Erythroblast (primary cell): ENCODE measurements at regions not wholly inside any gene's neighbourhood (a gene's known extent, or its start where the extent isn't known, plus 50 kb on each side); places are given as distances from the start of the nearest gene placed in this dataset.

Experiments
- DNase-seq, 2 experiments: peaks; one replicate each; lab custom pipeline; 2025; lab: John Stamatoyannopoulos, UW
- GATA1 ChIP-seq: IDR thresholded peaks from 2 replicates; pipeline ENCODE4 v1.6.1; 2011; ENCODE audit warnings: low read depth, mild to moderate bottlenecking, control low read depth, low read length, moderate library complexity
- POLR2A ChIP-seq: IDR thresholded peaks from 2 replicates; pipeline ENCODE4 v1.6.1; 2011; ENCODE audit warnings: mild to moderate bottlenecking, low read length

DNA sequence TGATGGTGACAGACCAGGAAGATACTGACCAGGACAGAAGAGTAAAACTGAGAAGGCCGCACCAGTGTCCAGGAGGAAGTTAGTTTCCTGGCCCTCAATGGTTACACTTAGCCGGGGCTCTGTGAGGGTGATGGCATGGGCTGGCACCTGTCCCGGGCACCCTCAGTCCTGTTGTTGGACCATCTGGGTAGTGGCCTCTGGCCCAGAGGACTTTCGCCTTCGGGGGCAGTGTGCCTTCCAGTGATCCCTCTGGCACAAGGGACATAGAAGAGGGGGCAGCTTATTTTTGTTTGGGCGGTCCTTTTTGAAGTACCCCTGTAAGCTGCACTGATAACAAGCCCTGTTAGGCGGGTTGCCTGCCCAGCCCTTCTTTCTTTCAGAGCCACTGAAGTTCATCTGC lies 1108.6 kb downstream of the TAF11L14 start:
- TF ChIP-seq POLR2A = no peak
- TF ChIP-seq GATA1 = no peak
- DNase-seq = no peak

DNA sequence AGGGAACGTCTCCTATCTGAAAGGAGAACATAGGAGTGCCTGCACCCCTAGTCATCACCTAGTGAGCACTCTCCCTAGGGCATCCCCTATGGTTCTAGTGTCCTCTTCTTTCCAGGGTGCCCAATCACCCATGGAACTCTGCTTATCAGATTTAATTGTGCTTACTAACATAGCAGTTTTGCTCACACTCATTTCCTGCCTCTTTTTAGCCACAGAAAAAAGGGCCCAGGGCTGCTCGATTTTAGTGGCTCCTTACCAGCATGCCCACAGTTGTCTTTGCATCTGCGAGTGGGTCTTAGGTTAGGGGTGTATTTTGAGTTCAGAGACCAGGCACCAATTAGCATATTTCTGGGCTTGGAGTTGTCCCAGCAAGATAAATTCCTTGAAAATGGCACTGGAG lies 1110.2 kb downstream of the TAF11L14 start:
- no peak for TF ChIP-seq GATA1
- no peak for TF ChIP-seq POLR2A
- no peak for DNase-seq

DNA sequence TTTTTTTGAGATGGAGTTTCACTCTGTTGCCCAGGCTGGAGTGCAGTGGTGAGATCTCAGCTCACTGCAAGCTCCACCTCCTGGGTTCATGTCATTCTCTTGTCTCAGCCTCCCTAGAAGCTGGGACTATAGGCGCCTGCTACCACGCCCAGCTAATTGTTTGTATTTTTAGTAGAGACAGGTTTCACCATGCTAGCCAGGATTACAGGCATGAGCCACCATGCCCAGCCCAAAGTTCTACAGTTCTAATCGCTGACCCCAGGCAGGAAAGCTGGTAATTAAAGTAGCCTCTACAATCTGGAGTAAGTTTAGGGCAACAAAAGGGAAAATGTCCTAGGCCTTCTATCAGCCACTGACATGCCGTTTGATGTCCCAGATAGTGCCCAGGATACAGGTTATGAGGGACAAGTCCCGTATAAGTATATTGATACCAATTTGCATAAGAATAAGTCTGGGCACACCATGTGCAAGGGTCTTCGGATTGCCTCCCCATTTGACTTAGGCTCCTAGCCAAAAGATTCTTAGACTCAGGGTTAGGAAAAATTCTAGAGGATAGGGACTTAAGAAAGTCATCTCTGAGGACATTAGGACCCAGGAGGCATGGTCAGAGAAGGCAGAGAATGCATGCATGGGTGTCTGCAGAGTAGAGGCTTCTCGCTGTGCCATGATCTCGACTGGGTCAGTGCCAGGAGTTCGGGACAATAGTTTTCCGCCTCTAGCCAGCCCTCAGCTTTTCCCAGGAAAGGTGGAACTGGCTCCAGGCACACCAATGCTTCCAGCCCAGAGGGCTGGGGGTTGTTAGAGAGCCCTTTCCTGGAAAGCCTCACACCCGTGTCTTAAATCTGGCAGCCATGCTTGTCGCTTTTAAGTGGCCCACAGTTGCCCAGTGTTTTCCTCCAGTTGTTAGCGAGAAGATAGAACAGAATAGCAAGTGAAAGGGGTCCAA lies 1111.1 kb downstream of the TAF11L14 start:
- peak; percentile 38 for TF ChIP-seq POLR2A
- no peak for TF ChIP-seq GATA1
- peak in 1 of 2 experiments; percentile 15 for DNase-seq

DNA sequence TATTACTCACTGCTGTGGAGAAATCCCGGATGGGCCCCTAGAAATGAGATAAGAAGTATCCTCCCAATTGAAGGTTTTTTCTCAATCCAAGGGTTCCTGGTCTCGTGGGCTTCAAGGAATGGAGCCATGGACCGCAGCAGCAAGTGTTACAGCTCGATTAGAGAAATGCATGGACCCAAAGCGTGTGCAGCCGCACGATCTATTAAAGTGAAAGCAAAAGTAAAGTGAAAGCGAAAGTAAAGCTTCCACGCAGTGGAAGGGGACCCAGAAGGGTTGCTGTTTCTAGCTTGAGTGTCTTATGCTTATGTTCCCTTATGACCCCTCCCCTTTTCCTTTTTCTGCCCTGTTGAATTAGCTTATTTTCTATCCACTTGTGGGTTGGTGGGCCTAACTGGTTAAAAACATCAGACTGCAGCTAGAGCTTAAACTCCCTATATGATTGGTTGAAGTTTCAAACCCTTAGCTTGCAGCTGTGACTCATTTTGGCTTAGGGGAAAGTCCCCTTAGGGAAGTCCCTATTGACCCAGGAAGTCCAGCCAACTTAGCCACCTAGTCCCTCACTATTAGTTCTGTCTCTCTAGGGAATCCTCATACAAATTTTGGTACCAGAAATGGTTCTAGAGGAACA lies 1111.8 kb downstream of the TAF11L14 start:
- no peak for TF ChIP-seq POLR2A
- TF ChIP-seq GATA1 = no peak
- DNase-seq = peak; percentile 69

DNA sequence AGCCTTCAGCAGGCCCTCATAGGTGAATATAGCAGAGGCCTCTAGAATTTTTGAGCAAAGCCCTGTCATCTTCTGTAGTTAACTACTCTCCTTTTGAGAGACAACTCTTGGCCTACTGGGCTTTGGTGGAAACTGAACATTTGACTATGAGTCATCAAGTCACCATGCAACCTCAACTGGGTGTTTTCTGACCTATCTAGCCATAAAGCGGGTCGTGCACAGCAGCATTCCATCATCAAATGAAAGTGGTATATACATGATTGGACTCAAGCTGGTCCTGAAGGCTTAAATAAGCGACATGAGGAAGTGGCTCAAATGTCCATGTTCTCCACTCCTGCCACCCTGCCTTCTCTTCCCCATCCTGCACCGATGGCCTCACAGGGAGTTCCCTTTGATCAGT lies 1115.5 kb downstream of the TAF11L14 start:
- DNase-seq = no peak
- TF ChIP-seq POLR2A (no peak), GATA1 (no peak)

DNA sequence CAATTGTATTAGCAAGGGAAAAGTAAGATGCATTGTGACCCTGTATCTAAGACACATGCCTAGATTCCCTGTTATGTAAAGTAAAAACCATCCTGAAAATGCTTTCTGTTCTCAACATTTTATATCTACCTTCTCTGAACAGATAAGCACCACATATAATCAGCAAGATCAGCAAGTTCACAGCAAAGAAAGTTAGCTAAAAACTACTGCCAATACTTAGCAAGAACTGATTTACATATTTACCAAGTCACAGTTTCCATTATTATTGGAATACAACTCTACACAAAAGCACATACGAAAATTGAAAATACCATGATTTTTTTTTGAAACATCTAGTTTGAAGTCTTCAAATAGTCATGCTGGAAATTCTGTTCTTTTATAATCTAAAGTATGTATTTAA lies 1118.1 kb downstream of the TAF11L14 start:
- TF ChIP-seq GATA1 (no peak), POLR2A (no peak)
- no peak for DNase-seq

DNA sequence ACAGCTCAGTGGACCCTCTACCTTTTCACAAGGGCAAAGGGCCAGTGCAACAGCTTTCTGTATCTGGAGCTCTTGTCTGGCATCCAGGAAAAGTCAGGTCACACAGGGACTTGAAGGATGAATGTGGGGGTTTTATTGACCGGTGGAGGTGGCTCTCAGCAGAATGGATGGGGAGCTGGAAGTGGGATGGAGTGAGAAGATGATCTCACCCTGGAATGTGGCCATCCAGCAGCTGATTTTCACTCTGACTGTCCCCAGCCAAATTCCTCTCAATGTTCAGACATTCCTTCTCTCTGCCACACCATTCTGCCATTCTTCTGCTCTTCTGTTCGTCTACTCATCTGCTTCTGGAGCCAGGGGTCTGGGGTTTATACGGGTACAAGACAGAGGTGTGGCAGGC lies 1119.9 kb downstream of the TAF11L14 start:
- no peak for DNase-seq
- TF ChIP-seq POLR2A (no peak), GATA1 (no peak)

DNA sequence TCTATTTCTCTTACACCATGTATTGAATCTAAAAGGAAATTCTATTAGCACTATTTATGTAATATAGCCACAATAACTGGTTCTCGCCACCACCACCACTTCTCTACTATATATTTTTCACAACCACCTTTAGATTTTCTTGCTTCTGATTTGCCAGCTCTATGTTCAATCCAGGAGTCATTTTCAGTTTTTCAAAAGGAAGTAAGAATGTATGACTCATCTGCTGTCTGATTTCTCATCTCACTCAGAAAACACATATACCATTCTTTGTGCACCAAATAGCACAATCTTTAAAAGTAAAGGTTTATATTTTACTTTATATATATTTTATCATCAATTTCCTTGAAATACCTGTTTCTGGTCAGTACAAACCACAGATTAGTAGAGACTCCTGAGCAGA lies 1127.5 kb downstream of the TAF11L14 start:
- no peak for TF ChIP-seq GATA1
- TF ChIP-seq POLR2A = no peak
- DNase-seq = no peak

DNA sequence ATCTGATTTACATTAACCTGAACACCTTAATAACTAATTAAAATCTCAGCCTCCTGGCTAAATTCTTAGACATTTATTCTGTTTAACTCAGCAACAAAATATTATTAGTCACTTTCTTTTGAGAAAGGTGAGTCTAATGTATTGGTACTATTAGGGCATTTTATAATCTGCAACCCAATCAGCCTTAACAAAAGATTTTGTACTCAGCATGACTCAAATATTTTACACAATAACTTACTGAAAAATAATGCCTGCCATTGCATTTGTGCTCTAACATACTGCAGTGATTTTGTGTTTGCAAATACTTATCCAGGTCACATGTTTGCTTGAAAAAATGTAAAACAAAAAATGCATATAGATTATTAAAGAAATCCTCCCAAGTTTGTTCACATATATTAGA lies 1129.9 kb downstream of the TAF11L14 start:
- no peak for DNase-seq
- no peak for TF ChIP-seq GATA1
- TF ChIP-seq POLR2A = no peak

DNA sequence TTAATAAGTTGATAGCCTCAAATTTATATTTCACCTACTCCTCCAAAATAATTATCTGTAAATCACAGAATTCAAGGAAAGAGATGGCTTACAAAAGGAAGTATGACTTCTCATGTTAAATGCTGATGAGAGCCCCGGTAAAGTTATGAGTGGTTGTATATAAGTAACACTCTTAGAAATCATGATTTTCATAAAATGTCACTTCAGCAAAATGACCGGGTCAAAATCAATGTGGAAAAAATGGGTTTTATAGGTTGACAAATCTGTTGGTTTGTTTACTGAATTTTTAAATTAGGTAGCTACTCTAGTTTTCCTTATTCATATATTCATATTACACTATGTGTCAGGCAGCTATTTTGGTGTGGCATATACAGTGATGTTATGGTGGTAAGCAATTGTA lies 1131.0 kb downstream of the TAF11L14 start:
- DNase-seq = no peak
- TF ChIP-seq GATA1 (no peak), POLR2A (no peak)

DNA sequence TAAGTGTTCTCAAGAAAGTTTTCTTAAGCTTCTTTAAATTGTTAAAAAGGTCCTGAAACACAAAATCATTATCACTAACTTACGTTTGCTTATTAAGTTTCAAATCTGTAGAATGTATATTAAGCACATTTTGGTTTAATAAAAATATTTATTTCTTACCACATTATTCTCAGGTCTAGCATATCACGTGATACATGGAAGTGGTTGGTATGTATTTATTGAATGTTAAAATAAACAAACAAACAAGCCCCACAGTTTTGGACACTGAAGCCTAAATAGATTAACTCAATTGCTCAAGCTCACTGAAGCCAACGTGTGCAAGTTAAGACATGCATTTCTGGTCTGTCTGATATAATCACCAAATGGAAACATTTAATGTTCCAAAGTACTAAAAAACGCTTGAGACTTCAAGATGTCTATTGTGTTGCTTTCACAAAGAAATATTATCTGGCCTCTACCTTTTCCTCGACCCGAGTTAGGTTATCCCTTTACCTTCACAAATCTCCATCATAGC lies 1136.9 kb downstream of the TAF11L14 start:
- no peak for TF ChIP-seq POLR2A
- DNase-seq = no peak

DNA sequence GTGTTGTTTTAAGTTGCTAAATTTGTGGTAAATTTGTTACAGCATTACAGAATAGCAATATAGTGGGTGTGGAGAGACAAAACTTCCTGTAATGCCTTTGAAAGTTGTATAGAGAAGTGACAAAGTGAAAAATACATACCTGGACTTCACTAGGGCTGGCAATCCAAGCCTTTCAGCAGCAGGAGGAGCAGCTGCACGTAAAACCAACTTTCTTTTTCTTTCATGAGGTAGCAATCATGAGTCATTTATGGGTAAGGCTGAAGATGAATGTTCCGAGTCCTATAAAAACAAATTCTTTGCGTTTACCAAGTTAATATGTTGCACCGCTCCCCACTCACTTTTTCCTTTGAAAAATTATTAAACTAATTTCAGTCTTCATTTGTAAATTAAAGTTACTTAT lies 1138.2 kb downstream of the TAF11L14 start:
- no peak for DNase-seq

DNA sequence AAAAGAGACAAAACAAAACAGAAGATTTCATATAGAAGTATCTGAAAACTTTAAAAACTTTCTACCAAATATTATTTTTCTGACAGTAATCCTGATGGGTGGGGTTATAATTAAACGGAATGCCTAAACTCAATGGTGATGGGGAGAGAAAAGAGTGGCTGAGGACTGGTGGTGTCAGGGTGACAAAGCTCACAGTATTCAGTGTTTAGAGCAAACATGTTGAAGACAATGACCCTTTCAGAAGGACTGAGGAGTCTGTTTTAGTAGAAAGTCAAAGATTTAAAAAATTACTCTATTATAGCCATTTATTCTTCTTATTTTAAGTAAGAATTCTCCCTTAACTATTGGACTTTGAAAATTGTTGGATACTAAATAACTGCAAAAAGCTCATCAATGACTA lies 1144.0 kb downstream of the TAF11L14 start:
- no peak for TF ChIP-seq POLR2A
- TF ChIP-seq GATA1 = no peak
- DNase-seq = no peak

More for the DNA sequence above, 1138.2 kb downstream of the TAF11L14 start:
- TF ChIP-seq GATA1 = no peak
- TF ChIP-seq POLR2A = no peak
